Left lobe of liver (tissue), 2 donors: ENCODE measurements at regions not wholly inside any gene's neighbourhood (a gene's known extent, or its start where the extent isn't known, plus 50 kb on each side); places are given as distances from the start of the nearest gene placed in this dataset.
A peak's percentile ranks its signal among the peaks of the same experiment; 100 is the strongest.

ENCODE experiments used
- ATAC-seq: fragments of 200-7000 bp; cut with Tn5 transposase; one replicate; pipeline ENCODE4 v1.9.1; 2020; ENCODE audit warnings: mild to moderate bottlenecking, moderate library complexity
- DNase-seq: peaks from one replicate; pipeline ENCODE4 v3.0.0-alpha.2; 2020; ENCODE audit warnings: low spot score
- donor health status: DM: no; HTN: no; CAD: no; lungs with moderate emphysema.
- donor health status: DM: no; HTN: yes; CAD: no.

GRCh38 chr2:220192994-220193753 is 565.7 kb downstream of the SLC4A3 start:
- no peak for DNase-seq
- ATAC-seq = no peak

- DNase-seq (no peak), ATAC-seq (no peak)
Observed at GRCh38 chr2:220194630-220195584, 567.5 kb downstream of the SLC4A3 start.

- DNase-seq = no peak
- ATAC-seq = no peak
Observed at GRCh38 chr2:220198896-220199295, 571.5 kb downstream of the SLC4A3 start.

- DNase-seq = no peak
- ATAC-seq = no peak
Observed at GRCh38 chr2:220202066-220202465, 574.6 kb downstream of the SLC4A3 start.

GRCh38 chr2:220209093-220209492 is 581.7 kb downstream of the SLC4A3 start:
- ATAC-seq = no peak
- no peak for DNase-seq

- no peak for ATAC-seq
Observed at GRCh38 chr2:220209751-220210150, 582.3 kb downstream of the SLC4A3 start.

GRCh38 chr2:220212296-220213080 is 585.1 kb downstream of the SLC4A3 start:
- ATAC-seq (no peak), DNase-seq (no peak)

More at GRCh38 chr2:220209751-220210150, 582.3 kb downstream of the SLC4A3 start:
- DNase-seq = no peak

- no peak for ATAC-seq
- DNase-seq = no peak
Observed at GRCh38 chr2:220215785-220216184, 588.4 kb downstream of the SLC4A3 start.

GRCh38 chr2:220219371-220219770 is 591.9 kb downstream of the SLC4A3 start:
- ATAC-seq = no peak
- DNase-seq = no peak

- no peak for ATAC-seq
- DNase-seq = no peak
Observed at GRCh38 chr2:220220009-220220408, 592.6 kb downstream of the SLC4A3 start.

GRCh38 chr2:220221992-220222391 is 594.6 kb downstream of the SLC4A3 start:
- no peak for ATAC-seq

GRCh38 chr2:220224691-220225543 is 597.5 kb downstream of the SLC4A3 start:
- no peak for ATAC-seq

More at GRCh38 chr2:220221992-220222391, 594.6 kb downstream of the SLC4A3 start:
- DNase-seq = no peak

GRCh38 chr2:220226076-220226475 is 598.6 kb downstream of the SLC4A3 start:
- DNase-seq (no peak), ATAC-seq (no peak)

More at GRCh38 chr2:220224691-220225543, 597.5 kb downstream of the SLC4A3 start:
- DNase-seq = no peak

- ATAC-seq = no peak
Observed at GRCh38 chr2:220226546-220226945, 599.1 kb downstream of the SLC4A3 start.

GRCh38 chr2:220227266-220227920 is 600.0 kb downstream of the SLC4A3 start:
- ATAC-seq = no peak
- no peak for DNase-seq

More at GRCh38 chr2:220226546-220226945, 599.1 kb downstream of the SLC4A3 start:
- no peak for DNase-seq

GRCh38 chr2:220228310-220229006 is 601.0 kb downstream of the SLC4A3 start:
- ATAC-seq = no peak
- no peak for DNase-seq

- ATAC-seq = peak; percentile 66
- DNase-seq = no peak
Observed at GRCh38 chr2:220240641-220241040, 613.2 kb downstream of the SLC4A3 start.

- no peak for DNase-seq
- no peak for ATAC-seq
Observed at GRCh38 chr2:220241423-220241822, 614.0 kb downstream of the SLC4A3 start.

- ATAC-seq (no peak), DNase-seq (no peak)
Observed at GRCh38 chr2:220243571-220243970, 616.1 kb downstream of the SLC4A3 start.
